SU-DHL-6 (cell line): ENCODE measurements at regions not wholly inside any gene's neighbourhood (a gene's known extent, or its start where the extent isn't known, plus 50 kb on each side); places are given as distances from the start of the nearest gene placed in this dataset.

Source experiments
- EZH2phosphoT487 ChIP-seq: fragments of 200-600 bp; sonication (generic), shearing (Covaris generic); conservative IDR thresholded peaks from 2 replicates; pipeline ENCODE4 v1.6.1; 2018; ENCODE audit warnings: mild to moderate bottlenecking, antibody characterized with exemption, low read length, moderate library complexity, mixed read lengths
- TF ChIP-seq, protein P1 (sequence below): fragments of 200-600 bp; sonication (generic); IDR thresholded peaks from one replicate; pipeline ENCODE4 v1.5.1; 2017; ENCODE audit warnings: antibody characterized with exemption, mild to moderate bottlenecking, low read length, moderate library complexity; ENCODE audit not compliant: insufficient read depth, poor library complexity, severe bottlenecking

GRCh38 chr10:123463181-123463580 is 203.0 kb upstream of the GPR26 start:
- TF ChIP-seq, protein P1, sequence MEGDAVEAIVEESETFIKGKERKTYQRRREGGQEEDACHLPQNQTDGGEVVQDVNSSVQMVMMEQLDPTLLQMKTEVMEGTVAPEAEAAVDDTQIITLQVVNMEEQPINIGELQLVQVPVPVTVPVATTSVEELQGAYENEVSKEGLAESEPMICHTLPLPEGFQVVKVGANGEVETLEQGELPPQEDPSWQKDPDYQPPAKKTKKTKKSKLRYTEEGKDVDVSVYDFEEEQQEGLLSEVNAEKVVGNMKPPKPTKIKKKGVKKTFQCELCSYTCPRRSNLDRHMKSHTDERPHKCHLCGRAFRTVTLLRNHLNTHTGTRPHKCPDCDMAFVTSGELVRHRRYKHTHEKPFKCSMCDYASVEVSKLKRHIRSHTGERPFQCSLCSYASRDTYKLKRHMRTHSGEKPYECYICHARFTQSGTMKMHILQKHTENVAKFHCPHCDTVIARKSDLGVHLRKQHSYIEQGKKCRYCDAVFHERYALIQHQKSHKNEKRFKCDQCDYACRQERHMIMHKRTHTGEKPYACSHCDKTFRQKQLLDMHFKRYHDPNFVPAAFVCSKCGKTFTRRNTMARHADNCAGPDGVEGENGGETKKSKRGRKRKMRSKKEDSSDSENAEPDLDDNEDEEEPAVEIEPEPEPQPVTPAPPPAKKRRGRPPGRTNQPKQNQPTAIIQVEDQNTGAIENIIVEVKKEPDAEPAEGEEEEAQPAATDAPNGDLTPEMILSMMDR: no peak
- no peak for TF ChIP-seq EZH2phosphoT487
